Peyer's patch (tissue), 4 donors: ENCODE measurements at regions not wholly inside any gene's neighbourhood (a gene's known extent, or its start where the extent isn't known, plus 50 kb on each side); places are given as distances from the start of the nearest gene placed in this dataset.

ENCODE experiments used
- CTCF ChIP-seq, 6 experiments: fragments of 450-650 bp in 4 of 6; fragments of 200-600 bp in 2 of 6; sonication (generic) in 1 of 6; IDR thresholded peaks; one replicate each; pipeline ENCODE4 v1.5.1; 2017 to 2019; ENCODE audit warnings: antibody characterized with exemption in 6 of 6, mild to moderate bottlenecking in 3 of 6, moderate library complexity in 1 of 6
- POLR2A ChIP-seq, 2 donors: fragments of 450-650 bp; IDR thresholded peaks; one replicate each; pipeline ENCODE4 v1.5.1; 2017; ENCODE audit warnings: antibody characterized with exemption in 2 of 2, mild to moderate bottlenecking in 2 of 2, moderate library complexity in 2 of 2

GRCh38 chr5:68749631-68750030 is 344.2 kb upstream of the SLC30A5 start:
- TF ChIP-seq CTCF (IDR thresholded peaks at IDR 0.05) (no peak), POLR2A (IDR thresholded peaks at IDR 0.05) (no peak)
